ENCODE measurements at regions not wholly inside any gene's neighbourhood (a gene's known extent, or its start where the extent isn't known, plus 50 kb on each side); places are given as distances from the start of the nearest gene placed in this dataset.
A peak's percentile ranks its signal among the peaks of the same experiment; 100 is the strongest.
"Not testable (repeated sequence)": the region's sequence is repeated elsewhere in the genome, so short reads cannot be mapped to it uniquely, and the experiment has no call there.

DNA sequence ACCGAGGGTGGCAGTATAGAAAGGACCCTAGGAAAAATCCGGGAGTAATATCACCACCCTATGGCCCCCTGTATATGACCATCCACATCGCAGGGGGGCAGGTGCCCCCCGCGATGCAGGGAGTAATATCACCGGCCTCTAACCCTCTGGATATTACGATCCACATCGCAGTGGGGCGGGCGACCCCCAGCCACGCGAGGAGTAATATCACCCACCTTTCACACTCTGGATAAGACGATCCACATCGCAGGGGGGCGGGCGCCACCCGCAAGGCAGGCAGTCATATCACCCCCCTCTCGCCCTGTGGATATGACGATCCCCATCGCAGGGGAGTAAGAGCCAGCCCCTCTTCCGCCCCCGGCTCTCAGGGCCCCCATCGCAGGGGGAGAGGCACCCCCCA is 76.7 kb upstream of the RUBCNL start:
- TF ChIP-seq, protein P1, sequence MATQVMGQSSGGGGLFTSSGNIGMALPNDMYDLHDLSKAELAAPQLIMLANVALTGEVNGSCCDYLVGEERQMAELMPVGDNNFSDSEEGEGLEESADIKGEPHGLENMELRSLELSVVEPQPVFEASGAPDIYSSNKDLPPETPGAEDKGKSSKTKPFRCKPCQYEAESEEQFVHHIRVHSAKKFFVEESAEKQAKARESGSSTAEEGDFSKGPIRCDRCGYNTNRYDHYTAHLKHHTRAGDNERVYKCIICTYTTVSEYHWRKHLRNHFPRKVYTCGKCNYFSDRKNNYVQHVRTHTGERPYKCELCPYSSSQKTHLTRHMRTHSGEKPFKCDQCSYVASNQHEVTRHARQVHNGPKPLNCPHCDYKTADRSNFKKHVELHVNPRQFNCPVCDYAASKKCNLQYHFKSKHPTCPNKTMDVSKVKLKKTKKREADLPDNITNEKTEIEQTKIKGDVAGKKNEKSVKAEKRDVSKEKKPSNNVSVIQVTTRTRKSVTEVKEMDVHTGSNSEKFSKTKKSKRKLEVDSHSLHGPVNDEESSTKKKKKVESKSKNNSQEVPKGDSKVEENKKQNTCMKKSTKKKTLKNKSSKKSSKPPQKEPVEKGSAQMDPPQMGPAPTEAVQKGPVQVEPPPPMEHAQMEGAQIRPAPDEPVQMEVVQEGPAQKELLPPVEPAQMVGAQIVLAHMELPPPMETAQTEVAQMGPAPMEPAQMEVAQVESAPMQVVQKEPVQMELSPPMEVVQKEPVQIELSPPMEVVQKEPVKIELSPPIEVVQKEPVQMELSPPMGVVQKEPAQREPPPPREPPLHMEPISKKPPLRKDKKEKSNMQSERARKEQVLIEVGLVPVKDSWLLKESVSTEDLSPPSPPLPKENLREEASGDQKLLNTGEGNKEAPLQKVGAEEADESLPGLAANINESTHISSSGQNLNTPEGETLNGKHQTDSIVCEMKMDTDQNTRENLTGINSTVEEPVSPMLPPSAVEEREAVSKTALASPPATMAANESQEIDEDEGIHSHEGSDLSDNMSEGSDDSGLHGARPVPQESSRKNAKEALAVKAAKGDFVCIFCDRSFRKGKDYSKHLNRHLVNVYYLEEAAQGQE (IDR thresholded peaks at IDR 0.05), result no peak
- TF ChIP-seq, protein P2, sequence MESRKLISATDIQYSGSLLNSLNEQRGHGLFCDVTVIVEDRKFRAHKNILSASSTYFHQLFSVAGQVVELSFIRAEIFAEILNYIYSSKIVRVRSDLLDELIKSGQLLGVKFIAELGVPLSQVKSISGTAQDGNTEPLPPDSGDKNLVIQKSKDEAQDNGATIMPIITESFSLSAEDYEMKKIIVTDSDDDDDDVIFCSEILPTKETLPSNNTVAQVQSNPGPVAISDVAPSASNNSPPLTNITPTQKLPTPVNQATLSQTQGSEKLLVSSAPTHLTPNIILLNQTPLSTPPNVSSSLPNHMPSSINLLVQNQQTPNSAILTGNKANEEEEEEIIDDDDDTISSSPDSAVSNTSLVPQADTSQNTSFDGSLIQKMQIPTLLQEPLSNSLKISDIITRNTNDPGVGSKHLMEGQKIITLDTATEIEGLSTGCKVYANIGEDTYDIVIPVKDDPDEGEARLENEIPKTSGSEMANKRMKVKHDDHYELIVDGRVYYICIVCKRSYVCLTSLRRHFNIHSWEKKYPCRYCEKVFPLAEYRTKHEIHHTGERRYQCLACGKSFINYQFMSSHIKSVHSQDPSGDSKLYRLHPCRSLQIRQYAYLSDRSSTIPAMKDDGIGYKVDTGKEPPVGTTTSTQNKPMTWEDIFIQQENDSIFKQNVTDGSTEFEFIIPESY (IDR thresholded peaks at IDR 0.05), result no peak
- TF ChIP-seq, protein P3, sequence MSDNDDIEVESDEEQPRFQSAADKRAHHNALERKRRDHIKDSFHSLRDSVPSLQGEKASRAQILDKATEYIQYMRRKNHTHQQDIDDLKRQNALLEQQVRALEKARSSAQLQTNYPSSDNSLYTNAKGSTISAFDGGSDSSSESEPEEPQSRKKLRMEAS (IDR thresholded peaks at IDR 0.05), result no peak

DNA sequence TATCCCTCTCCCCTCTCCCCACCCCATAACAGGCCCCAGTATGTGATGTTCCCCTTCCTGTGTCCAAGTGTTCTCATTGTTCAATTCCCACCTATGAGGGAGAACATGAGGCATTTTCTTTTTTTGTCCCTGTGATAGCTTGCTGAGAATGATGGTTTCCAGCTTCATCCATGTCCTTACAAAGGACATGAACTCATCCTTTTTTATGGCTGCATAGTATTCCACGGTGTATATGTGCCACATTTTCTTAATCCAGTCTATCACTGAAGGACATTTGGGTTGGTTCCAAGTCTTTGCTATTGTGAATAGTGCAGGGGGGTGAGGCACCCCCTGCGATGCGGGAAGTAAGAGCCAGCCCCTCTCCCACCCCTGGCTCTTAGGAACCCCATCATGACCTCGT is 73.2 kb upstream of the RUBCNL start:
- H3K4me3 ChIP-seq (ENCODE audit: low read depth in 1 of 3, low read length in 3 of 3); DNase-seq (ENCODE audit: low spot score); H3K27me3 ChIP-seq (ENCODE audit: control insufficient read depth in 4 of 4, insufficient read depth in 4 of 4, low read length in 3 of 4); H3K9me3 ChIP-seq (ENCODE audit: control insufficient read depth in 4 of 4, low read length in 3 of 4); H3K36me3 ChIP-seq (ENCODE audit: control insufficient read depth in 4 of 4, insufficient read depth in 3 of 4, low read depth in 1 of 4, low read length in 3 of 4); H3K27ac ChIP-seq (ENCODE audit: low read depth in 1 of 2, low read length in 2 of 2); H3K4me1 ChIP-seq (ENCODE audit: control insufficient read depth in 4 of 4, insufficient read depth in 4 of 4, low read length in 3 of 4); H3K9ac ChIP-seq (ENCODE audit: low read depth in 1 of 2, low read length in 2 of 2): not testable (repeated sequence)
- 89% methylated on average over 4 of the region's 4 CpGs for WGBS

More for the DNA sequence above, 76.7 kb upstream of the RUBCNL start:
- WGBS, result 89% methylated on average over 23 of the region's 23 CpGs
- H3K36me3 ChIP-seq (ENCODE audit: control insufficient read depth in 4 of 4, insufficient read depth in 3 of 4, low read depth in 1 of 4, low read length in 3 of 4), result no peaks in the 10 kb centered on the region
- no peak overlapping the region for H3K9ac ChIP-seq (ENCODE audit: low read depth in 1 of 2, low read length in 2 of 2)
- DNase-seq (ENCODE audit: low spot score), result no peak
- no peaks in the 10 kb centered on the region for H3K9me3 ChIP-seq (ENCODE audit: control insufficient read depth in 4 of 4, low read length in 3 of 4)
- H3K27ac ChIP-seq (ENCODE audit: low read depth in 1 of 2, low read length in 2 of 2), result no peak overlapping the region
- H3K4me3 ChIP-seq (ENCODE audit: low read depth in 1 of 3, low read length in 3 of 3), result no peak overlapping the region
- H3K4me1 ChIP-seq (ENCODE audit: control insufficient read depth in 4 of 4, insufficient read depth in 4 of 4, low read length in 3 of 4), result no peaks in the 10 kb centered on the region
- H3K27me3 ChIP-seq (ENCODE audit: control insufficient read depth in 4 of 4, insufficient read depth in 4 of 4, low read length in 3 of 4), result no peaks in the 10 kb centered on the region

DNA sequence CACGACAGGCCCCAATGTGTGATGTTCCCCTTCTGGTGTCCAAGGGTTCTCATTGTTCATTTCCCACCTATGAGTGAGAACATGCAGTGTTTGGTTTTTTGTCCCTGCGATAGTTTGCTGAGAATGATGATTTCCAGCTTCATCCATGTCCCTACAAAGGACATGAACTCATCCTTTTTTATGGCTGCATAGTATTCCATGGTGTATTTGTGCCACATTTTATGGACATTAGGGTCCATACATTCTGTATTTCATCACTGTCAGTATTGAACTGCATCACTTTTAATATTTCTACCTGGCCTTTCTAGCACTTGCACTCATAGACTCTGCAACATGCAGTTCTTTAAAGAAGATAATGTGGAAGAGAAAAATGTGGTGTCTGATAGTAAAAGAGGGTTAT is 70.2 kb upstream of the RUBCNL start:
- WGBS, result 84% methylated on average over 2 of the region's 2 CpGs
- H3K4me3 ChIP-seq (ENCODE audit: low read depth in 1 of 3, low read length in 3 of 3); H3K9me3 ChIP-seq (ENCODE audit: control insufficient read depth in 4 of 4, low read length in 3 of 4); DNase-seq (ENCODE audit: low spot score); H3K36me3 ChIP-seq (ENCODE audit: control insufficient read depth in 4 of 4, insufficient read depth in 3 of 4, low read depth in 1 of 4, low read length in 3 of 4); H3K4me1 ChIP-seq (ENCODE audit: control insufficient read depth in 4 of 4, insufficient read depth in 4 of 4, low read length in 3 of 4); H3K27me3 ChIP-seq (ENCODE audit: control insufficient read depth in 4 of 4, insufficient read depth in 4 of 4, low read length in 3 of 4); H3K9ac ChIP-seq (ENCODE audit: low read depth in 1 of 2, low read length in 2 of 2); H3K27ac ChIP-seq (ENCODE audit: low read depth in 1 of 2, low read length in 2 of 2): not testable (repeated sequence)

DNA sequence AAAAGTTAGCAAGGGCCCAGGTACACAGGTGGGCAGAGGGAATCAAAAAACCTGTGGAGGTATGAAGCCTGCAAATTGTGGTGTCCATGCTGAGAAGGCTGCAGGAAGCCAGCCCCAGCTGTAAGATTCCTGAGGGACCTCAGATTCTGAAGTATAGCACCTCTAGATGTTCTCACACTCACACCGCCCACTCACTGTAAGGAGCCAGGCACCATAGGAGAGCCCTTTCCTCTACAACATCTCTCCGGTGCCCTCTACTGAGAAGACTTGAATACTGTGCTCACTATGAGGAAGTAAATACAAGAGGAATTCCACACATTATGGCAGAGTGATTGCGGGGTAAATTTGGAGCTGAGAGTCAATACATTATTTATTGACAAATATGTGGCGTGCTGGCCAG is 68.9 kb upstream of the RUBCNL start:
- not testable (repeated sequence) for H3K4me3 ChIP-seq (ENCODE audit: low read depth in 1 of 3, low read length in 3 of 3); H3K27ac ChIP-seq (ENCODE audit: low read depth in 1 of 2, low read length in 2 of 2); DNase-seq (ENCODE audit: low spot score); H3K9me3 ChIP-seq (ENCODE audit: control insufficient read depth in 4 of 4, low read length in 3 of 4); H3K9ac ChIP-seq (ENCODE audit: low read depth in 1 of 2, low read length in 2 of 2); H3K4me1 ChIP-seq (ENCODE audit: control insufficient read depth in 4 of 4, insufficient read depth in 4 of 4, low read length in 3 of 4); H3K27me3 ChIP-seq (ENCODE audit: control insufficient read depth in 4 of 4, insufficient read depth in 4 of 4, low read length in 3 of 4); H3K36me3 ChIP-seq (ENCODE audit: control insufficient read depth in 4 of 4, insufficient read depth in 3 of 4, low read depth in 1 of 4, low read length in 3 of 4)
- peak in 1 of 2 donors; percentile 47 for TF ChIP-seq RAD21 (IDR thresholded peaks at IDR 0.05)
- 46% methylated on average over 4 of the region's 4 CpGs for WGBS

DNA sequence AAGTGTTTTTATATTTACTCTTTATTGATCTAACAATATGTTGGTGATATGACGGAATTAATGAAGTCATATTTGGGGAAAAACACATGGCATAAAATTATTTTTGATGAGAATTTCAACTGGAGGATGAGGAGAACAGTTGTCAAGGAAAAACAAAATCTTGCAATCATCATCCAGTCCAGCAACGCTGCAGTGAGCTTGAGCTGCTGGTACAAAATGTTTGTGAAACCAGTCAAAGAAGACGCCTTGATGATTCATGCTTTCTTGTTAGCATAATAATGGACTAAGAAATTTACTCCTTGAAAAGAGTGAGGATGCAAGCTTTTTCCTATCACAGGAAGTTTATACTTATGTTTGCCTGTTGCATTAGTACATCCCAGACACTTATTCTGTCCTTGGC is 64.1 kb upstream of the RUBCNL start:
- not testable (repeated sequence) for H3K36me3 ChIP-seq (ENCODE audit: control insufficient read depth in 4 of 4, insufficient read depth in 3 of 4, low read depth in 1 of 4, low read length in 3 of 4)
- 59% methylated on average over 3 of the region's 3 CpGs for WGBS

DNA sequence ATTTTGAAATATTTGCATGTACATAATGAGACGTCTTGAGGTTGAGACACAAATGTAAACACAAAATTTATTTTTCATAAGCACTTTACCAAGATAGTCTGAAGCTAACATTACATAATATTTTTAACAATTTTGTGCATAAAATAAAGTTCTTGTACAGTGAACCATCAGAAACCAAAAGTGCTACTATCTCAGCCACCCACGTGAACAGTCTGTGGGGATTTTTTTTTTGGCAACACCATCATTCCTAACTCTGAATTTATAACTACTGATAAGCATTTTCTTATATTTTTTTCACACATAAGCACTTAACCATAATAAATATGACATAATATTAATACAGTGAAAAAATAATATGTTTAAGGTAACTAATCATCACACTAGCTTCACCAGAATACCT is 62.9 kb upstream of the RUBCNL start:
- WGBS, result 57% methylated on average over 2 of the region's 2 CpGs
- H3K9ac ChIP-seq (ENCODE audit: low read depth in 1 of 2, low read length in 2 of 2); DNase-seq (ENCODE audit: low spot score); H3K27me3 ChIP-seq (ENCODE audit: control insufficient read depth in 4 of 4, insufficient read depth in 4 of 4, low read length in 3 of 4); H3K4me1 ChIP-seq (ENCODE audit: control insufficient read depth in 4 of 4, insufficient read depth in 4 of 4, low read length in 3 of 4); H3K36me3 ChIP-seq (ENCODE audit: control insufficient read depth in 4 of 4, insufficient read depth in 3 of 4, low read depth in 1 of 4, low read length in 3 of 4); H3K4me3 ChIP-seq (ENCODE audit: low read depth in 1 of 3, low read length in 3 of 3); H3K9me3 ChIP-seq (ENCODE audit: control insufficient read depth in 4 of 4, low read length in 3 of 4); H3K27ac ChIP-seq (ENCODE audit: low read depth in 1 of 2, low read length in 2 of 2): not testable (repeated sequence)

More for the DNA sequence above, 64.1 kb upstream of the RUBCNL start:
- not testable (repeated sequence) for H3K9ac ChIP-seq (ENCODE audit: low read depth in 1 of 2, low read length in 2 of 2); H3K9me3 ChIP-seq (ENCODE audit: control insufficient read depth in 4 of 4, low read length in 3 of 4); H3K27ac ChIP-seq (ENCODE audit: low read depth in 1 of 2, low read length in 2 of 2); H3K27me3 ChIP-seq (ENCODE audit: control insufficient read depth in 4 of 4, insufficient read depth in 4 of 4, low read length in 3 of 4); H3K4me1 ChIP-seq (ENCODE audit: control insufficient read depth in 4 of 4, insufficient read depth in 4 of 4, low read length in 3 of 4); H3K4me3 ChIP-seq (ENCODE audit: low read depth in 1 of 3, low read length in 3 of 3); DNase-seq (ENCODE audit: low spot score)

DNA sequence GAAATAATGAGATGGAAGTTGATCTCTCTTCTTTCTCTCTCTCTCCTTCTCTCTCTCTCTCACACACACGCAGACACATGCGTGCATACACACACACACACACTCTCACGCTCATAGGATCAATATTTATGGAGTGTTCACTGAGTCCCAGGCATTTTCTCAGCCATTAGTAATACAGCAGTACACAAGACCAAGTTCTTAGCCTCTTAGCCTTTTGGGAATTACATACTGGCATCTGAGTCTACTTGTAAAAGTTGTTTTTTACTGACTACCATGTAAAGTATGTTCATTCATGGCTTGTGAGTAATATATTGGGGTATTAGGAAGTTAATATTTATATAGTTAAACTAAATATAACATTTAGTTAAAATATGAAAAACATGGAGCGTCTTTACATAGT is 61.1 kb upstream of the RUBCNL start:
- H3K9me3 ChIP-seq (ENCODE audit: control insufficient read depth in 4 of 4, low read length in 3 of 4); H3K36me3 ChIP-seq (ENCODE audit: control insufficient read depth in 4 of 4, insufficient read depth in 3 of 4, low read depth in 1 of 4, low read length in 3 of 4): not testable (repeated sequence)
- 64% methylated on average over 3 of the region's 4 CpGs for WGBS

More for the DNA sequence above, 61.1 kb upstream of the RUBCNL start:
- not testable (repeated sequence) for H3K4me1 ChIP-seq (ENCODE audit: control insufficient read depth in 4 of 4, insufficient read depth in 4 of 4, low read length in 3 of 4); DNase-seq (ENCODE audit: low spot score); H3K9ac ChIP-seq (ENCODE audit: low read depth in 1 of 2, low read length in 2 of 2); H3K27me3 ChIP-seq (ENCODE audit: control insufficient read depth in 4 of 4, insufficient read depth in 4 of 4, low read length in 3 of 4); H3K27ac ChIP-seq (ENCODE audit: low read depth in 1 of 2, low read length in 2 of 2); H3K4me3 ChIP-seq (ENCODE audit: low read depth in 1 of 3, low read length in 3 of 3)
